ENCODE measurements at regions not wholly inside any gene's neighbourhood (a gene's known extent, or its start where the extent isn't known, plus 50 kb on each side); places are given as distances from the start of the nearest gene placed in this dataset.

DNA sequence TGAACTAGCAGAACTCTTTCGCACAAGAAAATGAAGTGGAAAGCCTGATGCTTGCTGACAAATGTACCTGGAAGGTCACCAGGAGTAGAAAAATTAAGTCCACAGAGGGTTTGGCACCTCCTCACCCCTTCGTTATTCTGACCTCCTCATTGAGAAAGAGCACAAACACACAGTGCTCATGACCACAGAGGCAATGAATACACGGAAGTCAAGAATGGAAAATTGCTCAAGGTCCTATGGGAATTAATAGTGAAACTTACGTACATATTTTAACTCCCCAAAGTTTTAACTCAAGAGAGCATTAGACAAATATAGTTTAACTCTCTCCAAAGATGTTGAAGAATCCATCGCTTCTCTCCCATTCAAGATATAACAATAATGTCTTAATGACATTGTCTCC lies 83.6 kb upstream of the CAMK2D start:
- TF ChIP-seq, protein P1, sequence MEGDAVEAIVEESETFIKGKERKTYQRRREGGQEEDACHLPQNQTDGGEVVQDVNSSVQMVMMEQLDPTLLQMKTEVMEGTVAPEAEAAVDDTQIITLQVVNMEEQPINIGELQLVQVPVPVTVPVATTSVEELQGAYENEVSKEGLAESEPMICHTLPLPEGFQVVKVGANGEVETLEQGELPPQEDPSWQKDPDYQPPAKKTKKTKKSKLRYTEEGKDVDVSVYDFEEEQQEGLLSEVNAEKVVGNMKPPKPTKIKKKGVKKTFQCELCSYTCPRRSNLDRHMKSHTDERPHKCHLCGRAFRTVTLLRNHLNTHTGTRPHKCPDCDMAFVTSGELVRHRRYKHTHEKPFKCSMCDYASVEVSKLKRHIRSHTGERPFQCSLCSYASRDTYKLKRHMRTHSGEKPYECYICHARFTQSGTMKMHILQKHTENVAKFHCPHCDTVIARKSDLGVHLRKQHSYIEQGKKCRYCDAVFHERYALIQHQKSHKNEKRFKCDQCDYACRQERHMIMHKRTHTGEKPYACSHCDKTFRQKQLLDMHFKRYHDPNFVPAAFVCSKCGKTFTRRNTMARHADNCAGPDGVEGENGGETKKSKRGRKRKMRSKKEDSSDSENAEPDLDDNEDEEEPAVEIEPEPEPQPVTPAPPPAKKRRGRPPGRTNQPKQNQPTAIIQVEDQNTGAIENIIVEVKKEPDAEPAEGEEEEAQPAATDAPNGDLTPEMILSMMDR (IDR thresholded peaks at IDR 0.05), result no peak
- TF ChIP-seq POLR2A (IDR thresholded peaks at IDR 0.05), result no peak

All from uterus (tissue), 2 donors.